ENCODE measurements at regions not wholly inside any gene's neighbourhood (a gene's known extent, or its start where the extent isn't known, plus 50 kb on each side); places are given as distances from the start of the nearest gene placed in this dataset.

- in situ Hi-C loops (cut with MboI; ENCODE audit: low sequenced_read_pairs): no loop called here
- Histone ChIP-seq H3K4me1 (no peaks in the 10 kb centered on the region), H3K9me3 (no peaks in the 10 kb centered on the region), H3K4me3 (no peak overlapping the region), H3K27me3 (ENCODE audit: low read depth) (no peaks in the 10 kb centered on the region), H3K36me3 (replicated peaks) (no peaks in the 10 kb centered on the region)
- peak in 1 of 2 experiments; percentile 10 for DNase-seq (ENCODE audit: low spot score in 2 of 2)
Observed at GRCh38 chrX:147602176-147602696, 309.5 kb upstream of the FMR1 start.

GRCh38 chrX:147626605-147627004 lies 285.1 kb upstream of the FMR1 start:
- H3K4me1 ChIP-seq: no peaks in the 10 kb centered on the region
- H3K4me3 ChIP-seq: no peak overlapping the region
- no peaks in the 10 kb centered on the region for H3K9me3 ChIP-seq
- in situ Hi-C loops (cut with MboI; ENCODE audit: low sequenced_read_pairs): no loop called here
- no peak for DNase-seq (ENCODE audit: low spot score in 2 of 2)
- no peaks in the 10 kb centered on the region for H3K27me3 ChIP-seq (ENCODE audit: low read depth)
- H3K36me3 ChIP-seq (replicated peaks): no peaks in the 10 kb centered on the region

DNA sequence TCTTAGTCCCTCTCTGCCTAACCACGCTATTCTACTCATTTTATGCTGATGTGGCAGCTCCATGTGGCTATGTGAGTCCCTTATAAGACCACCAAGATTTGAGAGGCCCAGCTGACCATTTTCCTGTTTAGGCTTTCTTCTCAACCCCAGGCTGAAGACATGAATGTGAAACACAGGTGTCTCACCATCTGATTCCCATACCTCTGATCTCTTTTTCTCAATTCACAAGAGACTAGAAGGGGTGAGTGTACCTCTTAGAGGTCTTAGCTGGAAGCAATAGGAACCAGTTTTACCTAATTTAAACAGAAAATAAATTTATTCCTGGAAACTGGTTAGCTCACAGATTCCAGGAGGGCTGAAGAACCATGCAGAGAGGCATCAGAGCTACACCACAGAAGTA lies 276.5 kb upstream of the FMR1 start:
- H3K9me3 ChIP-seq: no peaks in the 10 kb centered on the region
- H3K27me3 ChIP-seq (ENCODE audit: low read depth): no peaks in the 10 kb centered on the region
- DNase-seq (ENCODE audit: low spot score in 2 of 2): no peak
- in situ Hi-C loops (cut with MboI; ENCODE audit: low sequenced_read_pairs): no loop called here
- no peak overlapping the region for H3K4me3 ChIP-seq
- H3K4me1 ChIP-seq: no peaks in the 10 kb centered on the region
- H3K36me3 ChIP-seq (replicated peaks): no peaks in the 10 kb centered on the region

DNA sequence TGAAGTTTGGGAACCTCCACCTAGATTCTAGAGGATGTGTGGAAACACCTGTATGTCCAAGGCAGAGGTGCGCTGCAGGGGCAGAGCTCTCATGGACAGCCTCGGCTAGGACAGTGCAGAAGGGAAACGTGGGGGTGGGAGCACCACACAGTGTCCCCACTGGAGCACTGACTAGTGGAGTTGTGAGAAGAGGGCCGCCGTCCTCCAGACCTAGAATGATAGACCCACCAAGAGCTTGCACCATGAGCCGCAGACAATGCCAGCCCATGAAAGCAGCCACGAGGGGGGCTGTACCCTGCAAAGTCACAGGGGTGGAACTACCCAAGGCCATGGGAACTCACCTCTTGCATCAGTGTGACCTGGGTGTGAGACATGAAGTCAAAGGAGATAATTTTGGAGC lies 274.5 kb upstream of the FMR1 start:
- in situ Hi-C loops (cut with MboI; ENCODE audit: low sequenced_read_pairs): no loop called here

DNA sequence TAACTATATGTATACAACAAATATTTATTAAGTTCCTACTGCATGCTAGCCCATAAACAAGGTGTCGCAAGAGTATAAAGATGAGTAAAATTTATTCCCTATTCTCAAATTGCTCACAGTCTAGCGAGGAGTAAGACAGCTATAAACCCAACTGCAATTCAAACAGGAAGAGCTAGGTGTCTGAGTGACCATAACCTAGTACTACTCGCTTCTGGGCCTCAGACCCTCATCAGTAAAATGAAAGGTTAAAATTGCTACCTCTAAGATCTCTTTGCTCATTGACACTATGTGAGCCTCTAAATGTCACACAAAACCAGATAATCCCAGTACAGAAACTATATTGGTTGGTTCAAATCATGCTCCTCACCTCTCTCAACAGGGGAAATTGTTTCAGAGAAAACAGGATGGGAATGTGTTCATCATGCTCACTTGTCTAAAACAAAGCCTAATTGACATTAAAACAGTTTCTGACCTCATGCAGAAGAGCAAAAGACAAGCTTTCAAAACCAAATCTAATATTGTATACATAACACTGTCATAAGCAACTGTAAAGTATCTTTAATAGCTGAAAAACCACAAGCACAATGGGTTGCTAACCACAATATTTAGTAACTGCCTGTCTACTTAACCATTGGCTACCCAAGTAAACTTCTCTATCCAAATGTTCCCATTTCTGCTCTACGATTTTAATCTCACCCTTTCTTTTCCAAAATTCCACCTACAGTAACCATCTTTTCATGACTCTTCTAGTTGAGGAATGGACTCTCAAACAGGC lies 264.6 kb upstream of the FMR1 start:
- H3K4me3 ChIP-seq: no peak overlapping the region
- H3K36me3 ChIP-seq (replicated peaks): no peaks in the 10 kb centered on the region
- H3K27me3 ChIP-seq (ENCODE audit: low read depth): no peaks in the 10 kb centered on the region
- in situ Hi-C loops (cut with MboI; ENCODE audit: low sequenced_read_pairs): no loop called here
- H3K9me3 ChIP-seq: no peaks in the 10 kb centered on the region
- no peak for DNase-seq (ENCODE audit: low spot score in 2 of 2)
- H3K4me1 ChIP-seq: no peaks in the 10 kb centered on the region

More for the DNA sequence above, 274.5 kb upstream of the FMR1 start:
- no peaks in the 10 kb centered on the region for H3K36me3 ChIP-seq (replicated peaks)
- DNase-seq (ENCODE audit: low spot score in 2 of 2): no peak
- no peaks in the 10 kb centered on the region for H3K4me1 ChIP-seq
- no peaks in the 10 kb centered on the region for H3K27me3 ChIP-seq (ENCODE audit: low read depth)
- no peak overlapping the region for H3K4me3 ChIP-seq
- no peaks in the 10 kb centered on the region for H3K9me3 ChIP-seq

DNA sequence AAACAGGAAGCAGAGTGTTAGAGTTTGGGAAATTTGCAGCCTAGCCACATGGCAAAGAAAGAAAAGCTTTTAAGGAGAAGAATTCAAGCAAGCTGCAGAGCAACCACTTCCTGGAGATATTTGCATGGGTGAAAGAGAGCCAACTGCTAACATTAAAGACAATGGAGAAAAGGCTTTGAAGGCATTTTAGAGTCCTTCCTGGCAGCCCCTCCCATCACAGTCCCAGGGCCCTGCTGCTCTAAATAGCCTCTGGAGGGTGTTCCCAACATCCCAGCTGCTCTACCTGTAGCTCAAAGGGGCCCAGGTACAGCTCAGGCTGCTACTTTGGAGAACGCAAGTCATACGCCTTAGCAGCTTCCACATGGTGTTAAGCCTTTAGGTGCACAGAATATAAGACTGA lies 235.9 kb upstream of the FMR1 start:
- Histone ChIP-seq H3K36me3 (replicated peaks) (no peaks in the 10 kb centered on the region), H3K4me1 (no peaks in the 10 kb centered on the region), H3K27me3 (ENCODE audit: low read depth) (no peaks in the 10 kb centered on the region), H3K9me3 (no peaks in the 10 kb centered on the region), H3K4me3 (no peak overlapping the region)
- DNase-seq (ENCODE audit: low spot score in 2 of 2): no peak
- in situ Hi-C loops (cut with MboI; ENCODE audit: low sequenced_read_pairs): no loop called here

GRCh38 chrX:147679356-147680005 lies 232.2 kb upstream of the FMR1 start:
- no peak for DNase-seq (ENCODE audit: low spot score in 2 of 2)
- Histone ChIP-seq H3K4me3 (no peak overlapping the region), H3K9me3 (no peaks in the 10 kb centered on the region), H3K27me3 (ENCODE audit: low read depth) (no peaks in the 10 kb centered on the region), H3K36me3 (replicated peaks) (no peaks in the 10 kb centered on the region), H3K4me1 (no peaks in the 10 kb centered on the region)
- in situ Hi-C loops (cut with MboI; ENCODE audit: low sequenced_read_pairs): no loop called here

DNA sequence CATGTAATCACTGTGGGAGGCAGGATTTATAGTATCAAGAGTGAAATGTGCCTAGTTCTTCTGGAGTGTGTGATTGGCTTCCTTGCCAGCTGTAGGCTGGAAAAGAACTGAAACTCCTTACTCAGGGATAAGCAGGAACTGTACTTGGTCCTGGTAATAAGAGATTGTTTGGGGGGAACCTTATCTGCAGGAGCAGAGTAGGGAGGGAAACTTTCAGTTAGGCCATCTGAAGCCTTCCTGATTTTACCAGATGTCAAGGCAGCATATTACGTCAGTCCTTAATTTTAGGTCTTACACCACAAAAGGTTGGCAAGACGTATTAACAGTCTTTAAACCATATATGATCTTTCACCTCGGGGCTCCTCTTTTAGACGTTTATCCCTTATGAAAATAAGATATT lies 231.5 kb upstream of the FMR1 start:
- DNase-seq (ENCODE audit: low spot score in 2 of 2): no peak
- Histone ChIP-seq H3K4me3 (no peak overlapping the region), H3K36me3 (replicated peaks) (no peaks in the 10 kb centered on the region), H3K4me1 (no peaks in the 10 kb centered on the region), H3K9me3 (no peaks in the 10 kb centered on the region), H3K27me3 (ENCODE audit: low read depth) (no peaks in the 10 kb centered on the region)
- in situ Hi-C loops (cut with MboI; ENCODE audit: low sequenced_read_pairs): no loop called here

- Histone ChIP-seq H3K36me3 (replicated peaks) (no peaks in the 10 kb centered on the region), H3K4me3 (no peak overlapping the region), H3K9me3 (no peaks in the 10 kb centered on the region), H3K4me1 (no peaks in the 10 kb centered on the region), H3K27me3 (ENCODE audit: low read depth) (no peaks in the 10 kb centered on the region)
- no peak for DNase-seq (ENCODE audit: low spot score in 2 of 2)
- in situ Hi-C loops (cut with MboI; ENCODE audit: low sequenced_read_pairs): no loop called here
Observed at GRCh38 chrX:147693511-147693910, 218.2 kb upstream of the FMR1 start.

GRCh38 chrX:147699061-147699460 lies 212.7 kb upstream of the FMR1 start:
- peak; percentile 24 to 69 for DNase-seq (ENCODE audit: low spot score in 2 of 2)
- H3K4me1 ChIP-seq: peaks cover 3% of the 10 kb centered on the region; the same call in 1 of the 2 replicates
- H3K36me3 ChIP-seq (replicated peaks): no peaks in the 10 kb centered on the region
- no peaks in the 10 kb centered on the region; the same call in 1 of the 2 replicates for H3K9me3 ChIP-seq
- H3K4me3 ChIP-seq: no peak overlapping the region
- in situ Hi-C loops (cut with MboI; ENCODE audit: low sequenced_read_pairs): no loop called here
- H3K27me3 ChIP-seq (ENCODE audit: low read depth): no peaks in the 10 kb centered on the region

- H3K36me3 ChIP-seq (replicated peaks): no peaks in the 10 kb centered on the region
- H3K4me3 ChIP-seq: no peak overlapping the region
- H3K9me3 ChIP-seq: no peaks in the 10 kb centered on the region
- in situ Hi-C loops (cut with MboI; ENCODE audit: low sequenced_read_pairs): no loop called here
- H3K27me3 ChIP-seq (ENCODE audit: low read depth): no peaks in the 10 kb centered on the region
- no peaks in the 10 kb centered on the region for H3K4me1 ChIP-seq
- no peak for DNase-seq (ENCODE audit: low spot score in 2 of 2)
Observed at GRCh38 chrX:147710301-147710700, 201.4 kb upstream of the FMR1 start.

DNA sequence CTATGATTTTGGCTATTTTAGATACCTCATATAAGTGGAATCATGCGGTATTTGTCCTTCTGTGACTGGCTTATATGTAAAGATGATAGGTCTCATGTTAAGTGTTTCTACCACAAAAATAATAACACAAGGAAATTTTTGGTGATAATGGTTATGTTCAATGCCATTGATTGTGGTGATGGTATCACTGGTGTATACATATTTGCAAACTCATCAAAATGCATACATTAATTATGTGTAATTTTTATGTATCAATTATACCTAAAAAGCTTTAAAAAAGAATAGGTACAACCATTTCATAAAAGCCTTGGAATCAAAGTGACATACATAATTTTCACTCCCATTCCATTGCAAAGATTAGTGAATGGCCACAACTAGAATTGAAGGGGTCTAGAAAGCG lies 178.3 kb upstream of the FMR1 start:
- H3K9me3 ChIP-seq: no peaks in the 10 kb centered on the region
- no peaks in the 10 kb centered on the region for H3K4me1 ChIP-seq
- no peaks in the 10 kb centered on the region for H3K27me3 ChIP-seq (ENCODE audit: low read depth)
- H3K4me3 ChIP-seq: no peak overlapping the region
- no peaks in the 10 kb centered on the region for H3K36me3 ChIP-seq (replicated peaks)
- in situ Hi-C loops (cut with MboI; ENCODE audit: low sequenced_read_pairs): no loop called here
- no peak for DNase-seq (ENCODE audit: low spot score in 2 of 2)

GRCh38 chrX:147735364-147735763 lies 176.4 kb upstream of the FMR1 start:
- no peaks in the 10 kb centered on the region for H3K36me3 ChIP-seq (replicated peaks)

DNA sequence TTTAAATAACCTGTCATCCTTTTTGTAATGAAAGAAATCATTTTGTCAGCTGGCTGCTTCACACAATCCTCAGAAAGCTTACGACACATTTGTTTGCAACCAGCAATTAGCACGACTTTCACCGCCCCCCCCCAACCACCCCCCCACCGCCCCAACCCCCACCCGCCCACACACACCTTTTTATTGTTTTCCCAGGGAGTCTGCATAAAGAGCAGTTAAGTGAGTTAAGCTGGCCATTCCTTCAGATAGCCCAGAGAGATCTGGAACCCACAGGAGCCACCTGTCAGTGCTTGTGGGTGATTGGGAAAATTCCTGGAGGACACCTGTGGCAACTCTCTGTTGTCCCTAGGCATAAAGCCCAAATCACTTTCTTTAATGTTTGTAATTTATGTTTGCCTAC lies 175.7 kb upstream of the FMR1 start:
- DNase-seq (ENCODE audit: low spot score in 2 of 2): no peak
- no peaks in the 10 kb centered on the region for H3K27me3 ChIP-seq (ENCODE audit: low read depth)
- H3K36me3 ChIP-seq (replicated peaks): no peaks in the 10 kb centered on the region
- in situ Hi-C loops (cut with MboI; ENCODE audit: low sequenced_read_pairs): no loop called here
- no peaks in the 10 kb centered on the region for H3K9me3 ChIP-seq
- H3K4me1 ChIP-seq: no peaks in the 10 kb centered on the region
- no peak overlapping the region for H3K4me3 ChIP-seq

More at GRCh38 chrX:147735364-147735763, 176.4 kb upstream of the FMR1 start:
- no peaks in the 10 kb centered on the region for H3K9me3 ChIP-seq
- H3K27me3 ChIP-seq (ENCODE audit: low read depth): no peaks in the 10 kb centered on the region
- no peak overlapping the region for H3K4me3 ChIP-seq
- no peaks in the 10 kb centered on the region for H3K4me1 ChIP-seq
- no peak for DNase-seq (ENCODE audit: low spot score in 2 of 2)
- in situ Hi-C loops (cut with MboI; ENCODE audit: low sequenced_read_pairs): no loop called here

All from HAP-1 (cell line).